ENCODE measurements at regions not wholly inside any gene's neighbourhood (a gene's known extent, or its start where the extent isn't known, plus 50 kb on each side); places are given as distances from the start of the nearest gene placed in this dataset.
"Not testable (repeated sequence)": the region's sequence is repeated elsewhere in the genome, so short reads cannot be mapped to it uniquely, and the experiment has no call there.

DNA sequence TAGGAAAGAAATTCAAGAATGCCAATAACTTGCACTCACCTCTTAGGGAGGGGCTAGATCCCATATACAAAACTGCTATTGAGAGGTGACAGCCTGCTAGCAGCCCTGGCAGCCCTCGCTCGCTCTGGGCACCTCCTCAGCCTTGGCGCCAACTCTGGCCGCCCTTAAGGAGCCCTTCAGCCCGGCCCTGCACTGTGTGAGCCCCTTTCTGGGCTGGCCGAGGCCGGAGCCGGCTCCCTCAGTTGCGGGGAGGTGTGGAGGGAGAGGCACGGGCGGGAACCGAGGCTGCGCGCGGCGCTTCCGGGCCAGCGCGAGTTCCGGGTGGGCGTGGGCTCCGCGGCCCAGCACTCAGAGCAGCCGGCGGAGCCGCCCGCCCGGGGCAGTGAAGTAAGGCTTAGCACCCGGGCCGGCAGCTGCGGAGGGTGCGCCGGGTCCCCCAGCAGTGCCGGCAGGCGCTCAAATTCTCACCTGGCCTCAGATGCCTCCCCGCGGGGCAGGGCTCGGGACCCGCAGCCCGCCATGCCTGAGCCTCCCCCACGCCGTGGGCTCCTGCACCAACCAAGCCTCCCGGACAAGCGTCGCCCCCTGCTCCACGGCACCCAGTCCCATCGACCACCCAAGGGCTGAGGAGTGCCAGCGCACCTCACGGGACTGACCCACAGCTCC is 329.9 kb downstream of the FAM181B start:
- no peak overlapping the region for H3K4me3 Mint-ChIP-seq (ENCODE audit: unreplicated experiment)
- H3K27me3 Mint-ChIP-seq (ENCODE audit: unreplicated experiment), result peaks cover 1% of the 10 kb centered on the region
- no peak overlapping the region for H3K27ac Mint-ChIP-seq (ENCODE audit: unreplicated experiment)
- DNase-seq (ENCODE audit: low spot score), result no peak
- H3K9me3 Mint-ChIP-seq (ENCODE audit: unreplicated experiment), result peaks cover 5% of the 10 kb centered on the region
- H3K4me1 Mint-ChIP-seq (ENCODE audit: unreplicated experiment), result no peaks in the 10 kb centered on the region
- TF ChIP-seq, protein P1, sequence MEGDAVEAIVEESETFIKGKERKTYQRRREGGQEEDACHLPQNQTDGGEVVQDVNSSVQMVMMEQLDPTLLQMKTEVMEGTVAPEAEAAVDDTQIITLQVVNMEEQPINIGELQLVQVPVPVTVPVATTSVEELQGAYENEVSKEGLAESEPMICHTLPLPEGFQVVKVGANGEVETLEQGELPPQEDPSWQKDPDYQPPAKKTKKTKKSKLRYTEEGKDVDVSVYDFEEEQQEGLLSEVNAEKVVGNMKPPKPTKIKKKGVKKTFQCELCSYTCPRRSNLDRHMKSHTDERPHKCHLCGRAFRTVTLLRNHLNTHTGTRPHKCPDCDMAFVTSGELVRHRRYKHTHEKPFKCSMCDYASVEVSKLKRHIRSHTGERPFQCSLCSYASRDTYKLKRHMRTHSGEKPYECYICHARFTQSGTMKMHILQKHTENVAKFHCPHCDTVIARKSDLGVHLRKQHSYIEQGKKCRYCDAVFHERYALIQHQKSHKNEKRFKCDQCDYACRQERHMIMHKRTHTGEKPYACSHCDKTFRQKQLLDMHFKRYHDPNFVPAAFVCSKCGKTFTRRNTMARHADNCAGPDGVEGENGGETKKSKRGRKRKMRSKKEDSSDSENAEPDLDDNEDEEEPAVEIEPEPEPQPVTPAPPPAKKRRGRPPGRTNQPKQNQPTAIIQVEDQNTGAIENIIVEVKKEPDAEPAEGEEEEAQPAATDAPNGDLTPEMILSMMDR (IDR thresholded peaks at IDR 0.05; ENCODE audit: unreplicated experiment), result no peak
- H3K36me3 Mint-ChIP-seq (ENCODE audit: low read depth, unreplicated experiment), result no peaks in the 10 kb centered on the region

DNA sequence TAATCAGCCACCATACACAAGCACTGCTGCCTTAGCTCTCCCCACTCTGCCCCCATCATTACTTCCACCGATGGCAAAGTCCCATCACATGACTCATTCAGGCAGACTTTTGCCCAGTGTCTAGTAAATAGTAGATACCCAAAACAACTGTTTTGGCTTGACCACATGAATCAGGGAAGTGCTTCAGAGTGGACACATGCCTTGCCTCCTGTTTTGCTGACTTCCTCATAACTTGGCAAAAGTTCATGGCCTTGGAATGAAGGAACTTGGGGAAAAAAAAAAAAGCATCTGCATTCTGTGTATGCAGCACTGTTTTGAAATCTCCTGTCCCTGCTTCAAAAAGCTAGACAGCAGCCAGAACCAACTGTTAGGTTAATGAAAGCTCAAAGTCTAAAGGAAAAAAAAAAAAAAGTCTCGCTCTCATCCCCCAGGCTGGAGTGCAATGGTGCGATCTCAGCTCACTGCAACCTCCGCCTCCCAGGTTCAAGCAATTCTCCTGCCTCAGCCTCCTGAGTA is 335.3 kb downstream of the FAM181B start:
- Mint-ChIP-seq H3K27ac (ENCODE audit: unreplicated experiment) (no peak overlapping the region), H3K36me3 (ENCODE audit: low read depth, unreplicated experiment) (no peaks in the 10 kb centered on the region), H3K4me1 (ENCODE audit: unreplicated experiment) (no peaks in the 10 kb centered on the region), H3K27me3 (ENCODE audit: unreplicated experiment) (no peaks in the 10 kb centered on the region), H3K9me3 (ENCODE audit: unreplicated experiment) (peaks cover 5% of the 10 kb centered on the region), H3K4me3 (ENCODE audit: unreplicated experiment) (no peak overlapping the region)
- TF ChIP-seq, protein P1 (IDR thresholded peaks at IDR 0.05; ENCODE audit: unreplicated experiment), result no peak
- no peak for DNase-seq (ENCODE audit: low spot score)

DNA sequence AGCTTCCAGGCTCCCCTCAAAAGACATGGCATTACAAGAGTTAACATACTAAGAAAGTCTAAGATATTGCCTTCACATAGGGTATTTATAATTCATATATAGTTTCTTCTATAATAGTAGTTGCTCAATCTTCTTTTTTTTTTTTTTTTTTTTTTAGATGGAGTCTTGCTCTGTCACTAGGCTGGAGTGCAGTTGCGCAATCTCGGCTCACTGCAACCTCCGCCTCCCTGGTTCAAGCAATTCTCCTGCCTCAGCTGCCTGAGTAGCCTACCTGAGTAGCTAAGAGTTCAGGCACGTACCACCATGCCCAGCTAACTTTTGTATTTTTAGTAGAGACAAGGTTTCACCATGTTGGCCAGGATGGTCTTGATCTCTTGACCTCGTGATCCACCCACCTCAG is 337.0 kb downstream of the FAM181B start:
- not testable (repeated sequence) for H3K27ac Mint-ChIP-seq (ENCODE audit: unreplicated experiment); H3K4me3 Mint-ChIP-seq (ENCODE audit: unreplicated experiment); H3K27me3 Mint-ChIP-seq (ENCODE audit: unreplicated experiment); H3K9me3 Mint-ChIP-seq (ENCODE audit: unreplicated experiment); H3K4me1 Mint-ChIP-seq (ENCODE audit: unreplicated experiment); DNase-seq (ENCODE audit: low spot score); H3K36me3 Mint-ChIP-seq (ENCODE audit: low read depth, unreplicated experiment)

DNA sequence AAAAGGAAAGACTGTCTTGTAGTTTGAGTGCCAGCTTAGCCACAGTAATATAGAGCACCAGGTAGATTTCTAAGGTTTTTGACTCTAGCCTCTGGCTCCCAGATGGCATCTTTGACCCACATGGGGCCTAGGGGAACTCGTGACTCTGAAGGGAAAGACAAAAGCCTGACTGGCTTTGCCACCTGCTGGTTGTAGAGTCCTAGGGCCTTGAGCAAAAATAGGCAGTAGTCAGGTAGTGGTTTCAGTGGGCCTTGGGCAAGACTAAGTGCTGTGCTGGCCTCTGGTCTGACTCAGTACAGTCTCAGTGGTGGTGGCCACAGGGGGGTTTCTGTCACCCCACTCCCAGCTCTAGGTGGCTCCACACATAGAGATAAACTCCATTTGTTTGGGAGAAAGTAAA is 349.4 kb downstream of the FAM181B start:
- H3K27ac Mint-ChIP-seq (ENCODE audit: unreplicated experiment), result no peak overlapping the region

DNA sequence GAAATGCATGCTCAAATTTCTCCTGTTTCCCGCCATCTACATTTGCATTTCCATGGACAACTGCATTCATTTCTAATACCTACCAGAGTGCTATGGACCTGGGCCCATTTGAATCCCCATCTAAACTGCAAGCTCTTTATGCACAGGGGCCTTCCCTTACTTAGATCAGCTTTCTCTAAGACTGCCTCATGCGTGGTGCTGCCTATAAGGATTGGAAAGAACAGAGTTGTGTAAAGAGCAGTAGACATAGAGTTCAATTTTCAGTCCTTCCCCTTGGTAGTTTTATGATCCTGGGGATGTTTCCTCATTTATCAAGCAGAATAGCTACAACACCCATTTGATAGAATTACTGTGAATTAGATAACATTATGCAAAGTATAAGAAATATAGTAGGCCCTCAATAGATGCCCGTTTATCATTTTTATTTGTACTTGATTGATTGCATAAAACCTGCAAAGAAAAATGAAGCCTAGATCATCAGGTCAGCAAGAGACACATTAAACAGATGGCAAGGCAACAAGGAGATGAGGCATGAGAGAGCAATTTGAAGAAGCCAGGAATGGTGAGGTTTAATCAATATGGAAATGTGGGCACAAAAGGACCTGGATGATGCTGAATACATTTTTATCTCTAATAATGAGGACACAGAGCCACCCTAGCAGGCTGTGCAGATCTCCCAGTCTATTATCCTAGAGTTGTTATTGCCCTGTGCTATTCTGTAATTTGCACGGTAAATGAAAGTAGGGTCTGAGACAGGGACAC is 359.7 kb downstream of the FAM181B start:
- H3K27ac Mint-ChIP-seq (ENCODE audit: unreplicated experiment), result no peak overlapping the region
- peaks cover 5% of the 10 kb centered on the region for H3K9me3 Mint-ChIP-seq (ENCODE audit: unreplicated experiment)
- no peak overlapping the region for H3K4me3 Mint-ChIP-seq (ENCODE audit: unreplicated experiment)
- no peak for DNase-seq (ENCODE audit: low spot score)
- peaks cover 2% of the 10 kb centered on the region for H3K27me3 Mint-ChIP-seq (ENCODE audit: unreplicated experiment)
- TF ChIP-seq, protein P1 (IDR thresholded peaks at IDR 0.05; ENCODE audit: unreplicated experiment), result no peak
- H3K4me1 Mint-ChIP-seq (ENCODE audit: unreplicated experiment), result no peaks in the 10 kb centered on the region
- no peaks in the 10 kb centered on the region for H3K36me3 Mint-ChIP-seq (ENCODE audit: low read depth, unreplicated experiment)

More for the DNA sequence above, 349.4 kb downstream of the FAM181B start:
- no peaks in the 10 kb centered on the region for H3K27me3 Mint-ChIP-seq (ENCODE audit: unreplicated experiment)
- no peaks in the 10 kb centered on the region for H3K36me3 Mint-ChIP-seq (ENCODE audit: low read depth, unreplicated experiment)
- H3K9me3 Mint-ChIP-seq (ENCODE audit: unreplicated experiment), result peaks cover 4% of the 10 kb centered on the region
- DNase-seq (ENCODE audit: low spot score), result no peak
- H3K4me3 Mint-ChIP-seq (ENCODE audit: unreplicated experiment), result no peak overlapping the region
- no peaks in the 10 kb centered on the region for H3K4me1 Mint-ChIP-seq (ENCODE audit: unreplicated experiment)
- TF ChIP-seq, protein P1 (IDR thresholded peaks at IDR 0.05; ENCODE audit: unreplicated experiment), result no peak
